GM12878 (cell line): ENCODE measurements at regions not wholly inside any gene's neighbourhood (a gene's known extent, or its start where the extent isn't known, plus 50 kb on each side); places are given as distances from the start of the nearest gene placed in this dataset.

Experiments
- BCL3 ChIP-seq: IDR thresholded peaks from 2 replicates; pipeline ENCODE4 v1.6.1; 2011; ENCODE audit warnings: borderline replicate concordance, low read depth, mild to moderate bottlenecking, moderate library complexity, low read length; ENCODE audit not compliant: insufficient read depth, poor library complexity, severe bottlenecking
- CTCF ChIP-seq, 3 experiments: IDR thresholded peaks in 2 of 3; conservative IDR thresholded peaks in 1 of 3; 2 replicates each; pipeline ENCODE4 v1.5.1; 2011; ENCODE audit warnings: low read depth in 3 of 3, low read length in 3 of 3, mild to moderate bottlenecking in 3 of 3, control low read depth in 2 of 3, moderate library complexity in 2 of 3, inconsistent platforms in 1 of 3, mixed read lengths in 1 of 3; ENCODE audit not compliant: control insufficient read depth in 2 of 3, insufficient read depth in 1 of 3; ENCODE audit errors: extremely low read depth in 1 of 3
- E2F4 ChIP-seq: IDR thresholded peaks from 2 replicates; pipeline ENCODE4 v1.6.1; 2012; ENCODE audit warnings: low read depth, low read length, improper control_type of control experiment
- EGR1 ChIP-seq, 2 experiments: IDR thresholded peaks; 1 replicate in 1 of 2; 2 replicates in 1 of 2; pipeline ENCODE4 v1.6.1; 2011 to 2012; ENCODE audit warnings: low read depth in 2 of 2, low read length in 2 of 2, borderline replicate concordance in 1 of 2, mild to moderate bottlenecking in 1 of 2, moderate library complexity in 1 of 2
- EP300 ChIP-seq, 2 experiments: fragments of 150-350 bp in 1 of 2; IDR thresholded peaks; 2 replicates each; pipeline ENCODE4 v1.6.1; 2011 to 2012; ENCODE audit warnings: low read depth in 2 of 2, low read length in 2 of 2, borderline replicate concordance in 1 of 2, improper control_type of control experiment in 1 of 2, inconsistent platforms in 1 of 2; ENCODE audit not compliant: control insufficient read depth in 1 of 2
- JUNB ChIP-seq: IDR thresholded peaks from 2 replicates; pipeline ENCODE4 v1.6.1; 2016; ENCODE audit warnings: antibody characterized with exemption, mild to moderate bottlenecking
- JUND ChIP-seq: IDR thresholded peaks from 2 replicates; pipeline ENCODE4 v1.6.1; 2012; ENCODE audit warnings: low read depth, mild to moderate bottlenecking, low read length, improper control_type of control experiment, moderate library complexity
- POLR2A ChIP-seq: IDR thresholded peaks from 2 replicates; pipeline ENCODE4 v1.6.1; 2011; ENCODE audit warnings: low read depth, mild to moderate bottlenecking, low read length
- POLR2AphosphoS5 ChIP-seq: IDR thresholded peaks from 2 replicates; pipeline ENCODE4 v1.6.1; 2011; ENCODE audit warnings: mild to moderate bottlenecking, low read length, inconsistent platforms
- SRF ChIP-seq, 2 experiments: IDR thresholded peaks; 2 replicates each; pipeline ENCODE4 v1.6.1; 2011; ENCODE audit warnings: low read depth in 2 of 2, low read length in 2 of 2, mild to moderate bottlenecking in 1 of 2, moderate library complexity in 1 of 2
- ZNF622 ChIP-seq: fragments of 450-650 bp; IDR thresholded peaks from 2 replicates; pipeline ENCODE4 v1.6.1; 2017; ENCODE audit warnings: mild to moderate bottlenecking, inconsistent platforms

- TF ChIP-seq JUND (no peak), BCL3 (no peak), POLR2A (no peak), POLR2AphosphoS5 (no peak), EP300 (IDR thresholded peaks at IDR 0.05; ENCODE audit: borderline replicate concordance in 1 of 2, control insufficient read depth in 1 of 2, low read depth in 2 of 2, low read length in 2 of 2) (no peak), CTCF (IDR thresholded peaks at IDR 0.05 in 2 of 3, conservative IDR thresholded peaks at IDR 0.05 in 1 of 3; ENCODE audit: control insufficient read depth in 2 of 3, extremely low read depth in 1 of 3, insufficient read depth in 1 of 3, low read depth in 3 of 3, low read length in 3 of 3) (no peak), SRF (IDR thresholded peaks at IDR 0.05; ENCODE audit: low read depth in 2 of 2, low read length in 2 of 2) (no peak), JUNB (no peak), EGR1 (IDR thresholded peaks at IDR 0.05; ENCODE audit: borderline replicate concordance in 1 of 2, low read depth in 2 of 2, low read length in 2 of 2) (no peak), ZNF622 (no peak), E2F4 (no peak)
Observed at GRCh38 chr6:63460971-63461370, 111.3 kb upstream of the LOC128125822 start.
